Body of pancreas (tissue), 4 donors: ENCODE measurements at regions not wholly inside any gene's neighbourhood (a gene's known extent, or its start where the extent isn't known, plus 50 kb on each side); places are given as distances from the start of the nearest gene placed in this dataset.
"Not testable (repeated sequence)": the region's sequence is repeated elsewhere in the genome, so short reads cannot be mapped to it uniquely, and the experiment has no call there.

Experiments used
- CTCF ChIP-seq, 7 experiments: fragments of 450-650 bp in 4 of 7; fragments of 200-600 bp in 3 of 7; sonication (generic) in 3 of 7; IDR thresholded peaks; one replicate each; pipeline ENCODE4 v1.5.1; 2016 to 2019; ENCODE audit warnings: antibody characterized with exemption in 7 of 7
- POLR2A ChIP-seq, 3 donors: fragments of 450-650 bp; IDR thresholded peaks; one replicate each; pipeline ENCODE4 v1.6.1; 2016; ENCODE audit warnings: antibody characterized with exemption in 3 of 3, mild to moderate bottlenecking in 2 of 3

GRCh38 chr4:49517485-49518205 is 531.6 kb downstream of the CWH43 start:
- not testable (repeated sequence) for TF ChIP-seq CTCF, POLR2A (IDR thresholded peaks at IDR 0.05)
